H1 (cell line): ENCODE measurements at regions not wholly inside any gene's neighbourhood (a gene's known extent, or its start where the extent isn't known, plus 50 kb on each side); places are given as distances from the start of the nearest gene placed in this dataset.

ENCODE experiments used
- CTCF ChIA-PET: fragments of 300-600 bp; sonication (Branson Sonifier 250); formaldehyde crosslinking; loops from one replicate; lab custom pipeline; 2021; ENCODE audit not compliant: partially characterized antibody; lab: Charles Lee
- POLR2A ChIA-PET: fragments of 300-600 bp; sonication (Branson Sonifier 250); formaldehyde crosslinking; loops from one replicate; lab custom pipeline; 2021; ENCODE audit warnings: inconsistent platforms; ENCODE audit not compliant: partially characterized antibody; lab: Charles Lee
- DNase-seq, 2 experiments: peaks; one replicate each; pipeline versions ENCODE4 v3.0.0 to v3.0.0-alpha.2; 2010 to 2022; ENCODE audit warnings: low spot score in 2 of 2, low read depth in 1 of 2, mixed read lengths in 1 of 2
- FAIRE-seq: peaks from 2 replicates; lab custom pipeline; 2011; peaks lifted over from hg19 to GRCh38; lab: Jason Lieb, UNC
- H2AFZ ChIP-seq: 2 replicates; pipeline ENCODE4 v1.8.1; 2012; ENCODE audit warnings: low read length, inconsistent platforms
- H2AK5ac ChIP-seq: 2 replicates; pipeline ENCODE4 v1.6.1; 2013; ENCODE audit warnings: low read depth, low read length
- H2BK120ac ChIP-seq: replicated peaks from 2 replicates; pipeline ENCODE3; 2013; ENCODE audit warnings: low read depth, low read length, inconsistent platforms
- H2BK12ac ChIP-seq: 2 replicates; pipeline ENCODE4 v1.6.1; 2013; ENCODE audit warnings: low read depth, low read length
- H2BK15ac ChIP-seq: 2 replicates; pipeline ENCODE4 v1.6.1; 2013; ENCODE audit warnings: low read length
- H2BK20ac ChIP-seq: 2 replicates; pipeline ENCODE4 v1.6.1; 2013; ENCODE audit warnings: low read length
- H2BK5ac ChIP-seq: 2 replicates; pipeline ENCODE4 v1.6.1; 2013; ENCODE audit warnings: low read depth, low read length
- H3K14ac ChIP-seq: 2 replicates; pipeline ENCODE4 v1.6.1; 2013; ENCODE audit warnings: inconsistent platforms; ENCODE audit not compliant: insufficient read length
- H3K18ac ChIP-seq: 2 replicates; pipeline ENCODE4 v1.6.1; 2013; ENCODE audit warnings: low read length; ENCODE audit errors: extremely low read depth
- H3K23ac ChIP-seq: 2 replicates; pipeline ENCODE4 v1.6.1; 2013; ENCODE audit warnings: inconsistent platforms; ENCODE audit not compliant: insufficient read length
- H3K23me2 ChIP-seq: 2 replicates; pipeline ENCODE4 v1.6.1; 2013; ENCODE audit warnings: low read depth, low read length
- H3K27ac ChIP-seq: 2 replicates; pipeline ENCODE4 v1.6.1; 2011; ENCODE audit warnings: low read depth, low read length, inconsistent platforms
- H3K27me3 ChIP-seq, 4 experiments: replicated peaks in 1 of 4; 1 replicate in 1 of 4; 2 replicates in 3 of 4; pipeline versions ENCODE4 v1.6.1 to v1.8.1; 2011 to 2013; ENCODE audit warnings: low read length in 3 of 4, mild to moderate bottlenecking in 3 of 4, inconsistent platforms in 2 of 4, mixed read lengths in 2 of 4, moderate library complexity in 1 of 4; ENCODE audit not compliant: control insufficient read depth in 3 of 4, insufficient read depth in 3 of 4; ENCODE audit errors: extremely low read depth in 1 of 4
- H3K36me3 ChIP-seq, 4 experiments: 2 replicates each; pipeline versions ENCODE4 v1.6.1 to v1.8.1; 2011 to 2013; ENCODE audit warnings: mild to moderate bottlenecking in 4 of 4, low read length in 3 of 4, moderate library complexity in 2 of 4, control low read depth in 1 of 4, inconsistent platforms in 1 of 4; ENCODE audit not compliant: insufficient read depth in 4 of 4, control insufficient read depth in 2 of 4
- H3K4ac ChIP-seq: replicated peaks from 2 replicates; pipeline ENCODE3; 2013; ENCODE audit warnings: low read length, low read depth, mixed read lengths, inconsistent platforms; ENCODE audit not compliant: insufficient read length
- H3K4me1 ChIP-seq, 4 experiments: replicated peaks in 1 of 4; 1 replicate in 1 of 4; 2 replicates in 3 of 4; pipeline versions ENCODE4 v1.6.1 to v1.8.1; 2011 to 2013; ENCODE audit warnings: low read length in 3 of 4, inconsistent platforms in 2 of 4, mixed read lengths in 1 of 4; ENCODE audit not compliant: insufficient read depth in 4 of 4, control insufficient read depth in 3 of 4
- H3K4me2 ChIP-seq, 2 experiments: 2 replicates each; pipeline versions ENCODE4 v1.6.1 to v1.8.1; 2011 to 2013; ENCODE audit warnings: low read depth in 2 of 2, low read length in 2 of 2, control low read depth in 1 of 2, inconsistent platforms in 1 of 2, mild to moderate bottlenecking in 1 of 2; ENCODE audit not compliant: insufficient read depth in 1 of 2
- H3K4me3 ChIP-seq, 4 experiments: fragments of 200-600, 300-600 bp in 1 of 4; sonication (generic), shearing (Covaris generic), sonication (Bioruptor Twin) in 1 of 4; 2 replicates each; pipeline versions ENCODE4 v1.5.1 to v1.8.1; 2011 to 2016; ENCODE audit warnings: low read length in 4 of 4, low read depth in 3 of 4, control low read depth in 2 of 4, inconsistent platforms in 2 of 4, mild to moderate bottlenecking in 2 of 4, mixed read lengths in 1 of 4, moderate library complexity in 1 of 4; ENCODE audit not compliant: insufficient read depth in 2 of 4; ENCODE audit errors: extremely low read depth in 1 of 4
- H3K56ac ChIP-seq: replicated peaks from 2 replicates; pipeline ENCODE3; 2013; ENCODE audit warnings: low read depth, mild to moderate bottlenecking, mixed read lengths, low read length, inconsistent platforms; ENCODE audit not compliant: insufficient read length
- H3K79me1 ChIP-seq: 2 replicates; pipeline ENCODE4 v1.6.1; 2013; ENCODE audit warnings: low read depth, low read length, control low read depth
- H3K79me2 ChIP-seq, 2 experiments: 2 replicates each; pipeline versions ENCODE4 v1.6.1 to v1.8.1; 2012 to 2013; ENCODE audit warnings: low read length in 2 of 2, mild to moderate bottlenecking in 2 of 2, inconsistent platforms in 1 of 2; ENCODE audit not compliant: insufficient read depth in 2 of 2, control insufficient read depth in 1 of 2
- H3K9ac ChIP-seq, 4 experiments: replicated peaks in 1 of 4; 1 replicate in 1 of 4; 2 replicates in 3 of 4; pipeline versions ENCODE4 v1.6.1 to v1.8.1; 2011 to 2013; ENCODE audit warnings: low read depth in 3 of 4, low read length in 3 of 4, control low read depth in 2 of 4, mild to moderate bottlenecking in 2 of 4, moderate library complexity in 2 of 4, inconsistent platforms in 1 of 4; ENCODE audit errors: extremely low read depth in 1 of 4
- H3K9me3 ChIP-seq, 2 experiments: 2 replicates each; pipeline versions ENCODE4 v1.6.1 to v1.8.1; 2012 to 2013; ENCODE audit warnings: mild to moderate bottlenecking in 2 of 2, moderate library complexity in 2 of 2, control low read depth in 1 of 2, inconsistent platforms in 1 of 2, low read depth in 1 of 2, low read length in 1 of 2, mixed read lengths in 1 of 2; ENCODE audit not compliant: insufficient read depth in 2 of 2
- H4K20me1 ChIP-seq, 2 experiments: replicated peaks in 1 of 2; 2 replicates each; pipeline versions ENCODE3 to v1.8.1; 2011 to 2013; ENCODE audit warnings: inconsistent platforms in 2 of 2, low read length in 2 of 2, mild to moderate bottlenecking in 1 of 2; ENCODE audit not compliant: insufficient read depth in 2 of 2, control insufficient read depth in 1 of 2
- H4K5ac ChIP-seq: 2 replicates; pipeline ENCODE4 v1.6.1; 2013; ENCODE audit warnings: low read length, low read depth, mixed read lengths, inconsistent platforms; ENCODE audit not compliant: insufficient read length
- H4K8ac ChIP-seq: 2 replicates; pipeline ENCODE4 v1.8.0; 2013; ENCODE audit warnings: mild to moderate bottlenecking, moderate library complexity, low read length, inconsistent platforms; ENCODE audit not compliant: insufficient read depth; ENCODE audit errors: extremely low read depth
- H4K91ac ChIP-seq: replicated peaks from 2 replicates; pipeline ENCODE3; 2013; ENCODE audit warnings: low read length, mixed read lengths, inconsistent platforms; ENCODE audit not compliant: insufficient read length
- ATF3 ChIP-seq: IDR thresholded peaks from 2 replicates; pipeline ENCODE4 v1.6.1; 2011; ENCODE audit warnings: low read depth, mild to moderate bottlenecking, low read length; ENCODE audit not compliant: insufficient read depth
- BCL11A ChIP-seq, 2 experiments: IDR thresholded peaks; one replicate each; pipeline ENCODE4 v1.6.1; 2011; ENCODE audit warnings: low read depth in 2 of 2, low read length in 2 of 2, mild to moderate bottlenecking in 2 of 2
- BRCA1 ChIP-seq: IDR thresholded peaks from 2 replicates; pipeline ENCODE4 v1.6.1; 2012; ENCODE audit warnings: low read depth, low read length, improper control_type of control experiment
- CREB1 ChIP-seq: IDR thresholded peaks from 2 replicates; pipeline ENCODE4 v1.6.1; 2012; ENCODE audit warnings: inconsistent platforms
- EZH2 ChIP-seq: fragments of 200-600 bp; sonication (generic); IDR thresholded peaks from 2 replicates; pipeline ENCODE4 v1.7.1; 2012; ENCODE audit warnings: low read depth, mild to moderate bottlenecking, moderate library complexity, low read length, inconsistent platforms; ENCODE audit not compliant: severe bottlenecking
- HDAC2 ChIP-seq, 2 experiments: fragments of 300-600 bp in 1 of 2; sonication (generic) in 1 of 2; IDR thresholded peaks; 2 replicates each; pipeline ENCODE4 v1.6.1; 2011 to 2012; ENCODE audit warnings: low read depth in 2 of 2, low read length in 2 of 2, mild to moderate bottlenecking in 2 of 2, moderate library complexity in 2 of 2, borderline replicate concordance in 1 of 2, inconsistent platforms in 1 of 2
- JUN ChIP-seq: IDR thresholded peaks from 2 replicates; pipeline ENCODE4 v1.6.1; 2011; ENCODE audit warnings: low read depth, mild to moderate bottlenecking, improper control_type of control experiment, low read length
- PHF8 ChIP-seq: fragments of 200-600 bp; sonication (generic); conservative IDR thresholded peaks from 2 replicates; pipeline ENCODE4 v1.7.1; 2012; ENCODE audit warnings: low read depth, mild to moderate bottlenecking, inconsistent platforms, low read length, moderate library complexity
- POLR2AphosphoS5 ChIP-seq: IDR thresholded peaks from 2 replicates; pipeline ENCODE4 v1.6.1; 2011; ENCODE audit warnings: low read depth, low read length
- RAD21 ChIP-seq, 2 experiments: IDR thresholded peaks in 1 of 2; conservative IDR thresholded peaks in 1 of 2; 2 replicates each; pipeline ENCODE4 v1.6.1; 2011; ENCODE audit warnings: low read depth in 2 of 2, low read length in 2 of 2, improper control_type of control experiment in 1 of 2, inconsistent platforms in 1 of 2, mild to moderate bottlenecking in 1 of 2, moderate library complexity in 1 of 2
- RXRA ChIP-seq: IDR thresholded peaks from 2 replicates; pipeline ENCODE4 v1.6.1; 2011; ENCODE audit warnings: low read depth, mild to moderate bottlenecking, low read length, moderate library complexity; ENCODE audit not compliant: insufficient read depth
- SUZ12 ChIP-seq: fragments of 200-600 bp; sonication (generic); IDR thresholded peaks from 2 replicates; pipeline ENCODE4 v1.6.1; 2012; ENCODE audit warnings: mild to moderate bottlenecking, inconsistent platforms, low read length, moderate library complexity, mixed read lengths
- TCF12 ChIP-seq: IDR thresholded peaks from 2 replicates; pipeline ENCODE4 v1.6.1; 2011; ENCODE audit warnings: low read depth, mild to moderate bottlenecking, low read length
- YY1 ChIP-seq: IDR thresholded peaks from 2 replicates; pipeline ENCODE4 v1.6.1; 2011; ENCODE audit warnings: low read depth, mild to moderate bottlenecking, low read length
- WGBS, 2 experiments: shearing (Covaris generic) in 1 of 2; methylation state at CpG; one replicate each; pipeline versions ENCODE4 v1.1.6 to v1.1.7; 2013 to 2015; ENCODE audit warnings: low lambda C conversion rate in 2 of 2, mixed read lengths in 2 of 2, inconsistent platforms in 1 of 2, low coverage in 1 of 2, missing lambda C conversion rate in 1 of 2; ENCODE audit not compliant: insufficient replicate concordance in 2 of 2, insufficient coverage in 1 of 2, insufficient read length in 1 of 2; ENCODE audit errors: extremely low coverage in 1 of 2, missing lambda C conversion rate in 1 of 2; 5-methylcytosine and 5-hydroxymethylcytosine counted together

GRCh38 chr1:190588424-190588823, 110.8 kb upstream of the BRINP3 start:
- Histone ChIP-seq H3K23me2 (no peaks in the 10 kb centered on the region), H2BK20ac (no peak overlapping the region), H3K79me1 (no peaks in the 10 kb centered on the region), H3K27me3 (no peaks in the 10 kb centered on the region), H3K79me2 (no peaks in the 10 kb centered on the region), H4K20me1 (no peaks in the 10 kb centered on the region), H3K18ac (no peak overlapping the region), H3K14ac (no peak overlapping the region), H3K4me1 (no peaks in the 10 kb centered on the region), H2BK12ac (no peak overlapping the region), H3K23ac (no peak overlapping the region), H2BK15ac (no peak overlapping the region), H2AK5ac (no peak overlapping the region), H2BK5ac (no peak overlapping the region), H3K36me3 (no peaks in the 10 kb centered on the region), H3K56ac (no peak overlapping the region), H4K91ac (no peak overlapping the region), H4K5ac (no peak overlapping the region), H3K4me3 (no peak overlapping the region), H4K8ac (no peak overlapping the region), H3K9me3 (no peaks in the 10 kb centered on the region), H3K4ac (no peak overlapping the region), H2AFZ (no peak overlapping the region), H2BK120ac (no peak overlapping the region), H3K27ac (no peak overlapping the region), H3K9ac (no peak overlapping the region), H3K4me2 (no peak overlapping the region)
- FAIRE-seq = no peak
- CTCF ChIA-PET = interaction anchor here (1.1 kb wide), 1 partner anchor 28 kb away, joined by 3 read pairs; no protein-coding TSS in a partner anchor
- WGBS, 2 experiments = 96% methylated on average over 1 of the region's 1 CpG; no CpG with 5 or more reads in 1 of the 2 experiments
- POLR2A ChIA-PET = no interaction called here
- no peak for DNase-seq
- TF ChIP-seq JUN = no peak
- TF ChIP-seq PHF8 = no peak
- TF ChIP-seq RAD21 (IDR thresholded peaks at IDR 0.05 in 1 of 2, conservative IDR thresholded peaks at IDR 0.05 in 1 of 2; ENCODE audit: low read depth in 2 of 2, low read length in 2 of 2) = no peak
- no peak for TF ChIP-seq RXRA
- no peak for TF ChIP-seq ATF3
- no peak for TF ChIP-seq BCL11A (IDR thresholded peaks at IDR 0.05; ENCODE audit: low read depth in 2 of 2, low read length in 2 of 2)
- no peak for TF ChIP-seq BRCA1
- TF ChIP-seq SUZ12 = no peak
- TF ChIP-seq EZH2 = no peak
- TF ChIP-seq HDAC2 (IDR thresholded peaks at IDR 0.05; ENCODE audit: borderline replicate concordance in 1 of 2, low read depth in 2 of 2, low read length in 2 of 2) = no peak
- TF ChIP-seq POLR2AphosphoS5 = no peak
- TF ChIP-seq TCF12 = no peak
- no peak for TF ChIP-seq YY1
- no peak for TF ChIP-seq CREB1
